Endothelial cell of umbilical vein (primary cell): ENCODE measurements at regions not wholly inside any gene's neighbourhood (a gene's known extent, or its start where the extent isn't known, plus 50 kb on each side); places are given as distances from the start of the nearest gene placed in this dataset.

Source experiments
- BruUV-seq: library from RNA; stranded (reverse); fragments of 400-500 nt; replicated peaks from 2 replicates; lab custom pipeline; 2021; lab: Mats Ljungman, UMichigan
- CTCF ChIA-PET: fragments of 300-600, 350-600 bp; sonication (Branson Sonifier 250); formaldehyde crosslinking; loops from one replicate; lab custom pipeline; 2021; ENCODE audit warnings: antibody characterized with exemption, inconsistent platforms; lab: Charles Lee
- POLR2A ChIA-PET: fragments of 300-600, 350-600 bp; sonication (Branson Sonifier 250); formaldehyde crosslinking; loops from one replicate; lab custom pipeline; 2021; ENCODE audit warnings: antibody characterized with exemption, inconsistent platforms; lab: Charles Lee
- DNase-seq: peaks from one replicate; pipeline ENCODE4 v3.0.0-alpha.2; 2011; ENCODE audit warnings: low read depth, low spot score
- FAIRE-seq: peaks from 2 replicates; lab custom pipeline; 2011; peaks lifted over from hg19 to GRCh38; lab: Jason Lieb, UNC
- H2AFZ ChIP-seq: 2 replicates; pipeline ENCODE4 v1.6.0; 2012; ENCODE audit warnings: low read depth, low read length, control low read depth, inconsistent platforms
- H3K27ac ChIP-seq: 2 replicates; pipeline ENCODE4 v1.5.1; 2011; ENCODE audit warnings: low read depth, mild to moderate bottlenecking, control low read depth, low read length, moderate library complexity; ENCODE audit not compliant: insufficient read depth
- H3K27me3 ChIP-seq, 2 experiments: 2 replicates each; pipeline versions ENCODE4 v1.6.0 to v1.6.1; 2011; ENCODE audit warnings: low read length in 2 of 2, mixed read lengths in 1 of 2; ENCODE audit not compliant: control insufficient read depth in 2 of 2, insufficient read depth in 2 of 2
- H3K36me3 ChIP-seq, 2 experiments: 2 replicates in 1 of 2; 3 replicates in 1 of 2; pipeline ENCODE4 v1.5.1; 2011; ENCODE audit warnings: low read length in 2 of 2, mild to moderate bottlenecking in 1 of 2, moderate library complexity in 1 of 2; ENCODE audit not compliant: control insufficient read depth in 2 of 2, insufficient read depth in 2 of 2; ENCODE audit errors: extremely low read depth in 1 of 2
- H3K4me1 ChIP-seq: 3 replicates; pipeline ENCODE4 v1.5.1; 2011; ENCODE audit warnings: mild to moderate bottlenecking, low read length; ENCODE audit not compliant: control insufficient read depth, insufficient read depth; ENCODE audit errors: extremely low read depth
- H3K4me2 ChIP-seq: 2 replicates; pipeline ENCODE4 v1.6.1; 2011; ENCODE audit warnings: low read length, control low read depth, mixed read lengths; ENCODE audit not compliant: insufficient read depth
- H3K4me3 ChIP-seq, 3 experiments: fragments of 200-600 bp in 1 of 3; sonication (generic), shearing (Covaris generic) in 1 of 3; replicated peaks in 1 of 3; 2 replicates each; pipeline ENCODE4 v1.5.1; 2011 to 2016; ENCODE audit warnings: control low read depth in 3 of 3, low read length in 3 of 3, mild to moderate bottlenecking in 2 of 3, inconsistent platforms in 1 of 3, low read depth in 1 of 3, moderate library complexity in 1 of 3; ENCODE audit not compliant: insufficient read depth in 1 of 3
- H3K79me2 ChIP-seq: 2 replicates; pipeline ENCODE4 v1.6.0; 2012; ENCODE audit warnings: low read length, inconsistent platforms; ENCODE audit not compliant: control insufficient read depth, insufficient read depth
- H3K9ac ChIP-seq: replicated peaks from 2 replicates; pipeline ENCODE3; 2011; ENCODE audit warnings: low read length, control low read depth; ENCODE audit not compliant: insufficient read depth; ENCODE audit errors: extremely low read depth
- H3K9me1 ChIP-seq: replicated peaks from 3 replicates; pipeline ENCODE4 v1.6.0; 2011; ENCODE audit warnings: mild to moderate bottlenecking, low read length; ENCODE audit not compliant: control insufficient read depth, insufficient read depth; ENCODE audit errors: extremely low read depth
- H3K9me3 ChIP-seq: replicated peaks from 2 replicates; pipeline ENCODE4 v1.5.1; 2012; ENCODE audit warnings: low read length, inconsistent platforms; ENCODE audit not compliant: control insufficient read depth, insufficient read depth
- H4K20me1 ChIP-seq: replicated peaks from 2 replicates; pipeline ENCODE3; 2011; ENCODE audit warnings: mild to moderate bottlenecking, low read length; ENCODE audit not compliant: control insufficient read depth, insufficient read depth; ENCODE audit errors: extremely low read depth
- EZH2 ChIP-seq: IDR thresholded peaks from 2 replicates; pipeline ENCODE4 v1.6.1; 2012; ENCODE audit warnings: borderline replicate concordance, low read depth, mild to moderate bottlenecking, moderate library complexity, low read length, inconsistent platforms; ENCODE audit not compliant: severe bottlenecking
- FOS ChIP-seq: IDR thresholded peaks from 2 replicates; pipeline ENCODE4 v1.6.1; 2011; ENCODE audit warnings: mild to moderate bottlenecking, low read length, moderate library complexity, borderline replicate concordance; ENCODE audit not compliant: insufficient read depth
- GATA2 ChIP-seq: IDR thresholded peaks from 2 replicates; pipeline ENCODE4 v1.7.0; 2011; ENCODE audit warnings: low read depth, mild to moderate bottlenecking, moderate library complexity, mixed read lengths, low read length; ENCODE audit not compliant: insufficient read length, insufficient read depth
- JUN ChIP-seq: IDR thresholded peaks from 2 replicates; pipeline ENCODE4 v1.6.1; 2011; ENCODE audit warnings: borderline replicate concordance, low read depth; ENCODE audit not compliant: insufficient read length, insufficient read depth
- MYC ChIP-seq: IDR thresholded peaks from one replicate; pipeline ENCODE4 v1.6.1; 2011; ENCODE audit warnings: mild to moderate bottlenecking, low read depth, low read length
- POLR2A ChIP-seq: IDR thresholded peaks from 2 replicates; pipeline ENCODE4 v1.6.1; 2012; ENCODE audit warnings: low read depth, mild to moderate bottlenecking, control low read depth, low read length
- POLR2AphosphoS5 ChIP-seq: IDR thresholded peaks from 2 replicates; pipeline ENCODE4 v1.6.1; 2012; ENCODE audit warnings: low read depth, mild to moderate bottlenecking, control low read depth, low read length, moderate library complexity; ENCODE audit not compliant: insufficient read depth
- dilution Hi-C: fragments of 300-500 bp; cut with MboI; formaldehyde crosslinking; loops from one replicate; pipeline ENCODE4 v1.15.0; 2019; ENCODE audit warnings: low sequenced_read_pairs; ENCODE audit not compliant: extremely low pct_ligation_motif_present
- intact Hi-C: fragments of 100-400 bp; cut with micrococcal nuclease; formaldehyde crosslinking; loops from one replicate; pipeline ENCODE4 v1.10.0; 2022
- TF ChIP-seq, protein P1 (sequence below): IDR thresholded peaks from 2 replicates; pipeline ENCODE4 v1.6.1; 2011; ENCODE audit not compliant: insufficient read depth, insufficient read length
- TF ChIP-seq, protein P2 (sequence below), 2 donors: IDR thresholded peaks; 1 replicate in 1 of 2; 2 replicates in 1 of 2; pipeline ENCODE4 v1.5.1; 2011; ENCODE audit warnings: low read length in 2 of 2, mild to moderate bottlenecking in 2 of 2, moderate library complexity in 2 of 2, control low read depth in 1 of 2, inconsistent platforms in 1 of 2, low read depth in 1 of 2; ENCODE audit not compliant: insufficient read depth in 1 of 2; ENCODE audit errors: extremely low read depth in 1 of 2

DNA sequence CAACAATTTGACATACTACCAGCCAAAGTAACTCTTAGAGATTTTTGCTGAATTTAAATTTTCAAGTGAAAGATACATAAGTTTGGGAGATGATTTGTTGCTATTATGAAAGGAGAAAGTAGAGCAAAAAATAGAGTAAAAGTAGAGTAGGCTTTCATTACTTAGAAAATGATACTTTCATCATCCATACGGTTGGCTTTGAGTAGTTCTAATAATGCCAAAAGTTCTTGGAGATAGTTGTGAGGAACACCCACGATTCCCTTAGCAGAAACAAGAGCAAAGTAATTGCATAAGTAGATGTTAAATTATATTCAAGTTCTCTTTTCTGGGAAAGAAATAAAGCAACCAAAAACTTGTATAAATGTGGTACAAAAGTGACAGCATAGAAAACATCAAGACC is 95.0 kb upstream of the VAV3 start:
- no peak for TF ChIP-seq POLR2A
- TF ChIP-seq, protein P1, sequence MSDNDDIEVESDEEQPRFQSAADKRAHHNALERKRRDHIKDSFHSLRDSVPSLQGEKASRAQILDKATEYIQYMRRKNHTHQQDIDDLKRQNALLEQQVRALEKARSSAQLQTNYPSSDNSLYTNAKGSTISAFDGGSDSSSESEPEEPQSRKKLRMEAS = no peak
- no peak for TF ChIP-seq JUN
- no peak for TF ChIP-seq EZH2
- no peak for TF ChIP-seq MYC
- TF ChIP-seq FOS = no peak
- no peak for TF ChIP-seq GATA2
- TF ChIP-seq, protein P2, sequence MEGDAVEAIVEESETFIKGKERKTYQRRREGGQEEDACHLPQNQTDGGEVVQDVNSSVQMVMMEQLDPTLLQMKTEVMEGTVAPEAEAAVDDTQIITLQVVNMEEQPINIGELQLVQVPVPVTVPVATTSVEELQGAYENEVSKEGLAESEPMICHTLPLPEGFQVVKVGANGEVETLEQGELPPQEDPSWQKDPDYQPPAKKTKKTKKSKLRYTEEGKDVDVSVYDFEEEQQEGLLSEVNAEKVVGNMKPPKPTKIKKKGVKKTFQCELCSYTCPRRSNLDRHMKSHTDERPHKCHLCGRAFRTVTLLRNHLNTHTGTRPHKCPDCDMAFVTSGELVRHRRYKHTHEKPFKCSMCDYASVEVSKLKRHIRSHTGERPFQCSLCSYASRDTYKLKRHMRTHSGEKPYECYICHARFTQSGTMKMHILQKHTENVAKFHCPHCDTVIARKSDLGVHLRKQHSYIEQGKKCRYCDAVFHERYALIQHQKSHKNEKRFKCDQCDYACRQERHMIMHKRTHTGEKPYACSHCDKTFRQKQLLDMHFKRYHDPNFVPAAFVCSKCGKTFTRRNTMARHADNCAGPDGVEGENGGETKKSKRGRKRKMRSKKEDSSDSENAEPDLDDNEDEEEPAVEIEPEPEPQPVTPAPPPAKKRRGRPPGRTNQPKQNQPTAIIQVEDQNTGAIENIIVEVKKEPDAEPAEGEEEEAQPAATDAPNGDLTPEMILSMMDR (IDR thresholded peaks at IDR 0.05; ENCODE audit: extremely low read depth in 1 of 2, insufficient read depth in 1 of 2, low read depth in 1 of 2, low read length in 2 of 2) = no peak
- TF ChIP-seq POLR2AphosphoS5 = no peak
- no peaks in the 10 kb centered on the region for H3K4me1 ChIP-seq

More for the DNA sequence above, 95.0 kb upstream of the VAV3 start:
- Histone ChIP-seq H3K9ac (no peak overlapping the region), H3K36me3 (no peaks in the 10 kb centered on the region), H3K27me3 (no peaks in the 10 kb centered on the region), H4K20me1 (no peaks in the 10 kb centered on the region), H3K9me3 (no peaks in the 10 kb centered on the region), H3K4me2 (no peak overlapping the region), H3K27ac (no peak overlapping the region), H2AFZ (no peak overlapping the region), H3K79me2 (no peaks in the 10 kb centered on the region), H3K4me3 (no peak overlapping the region), H3K9me1 (no peaks in the 10 kb centered on the region)
- intact Hi-C loops (no loop called here), dilution Hi-C loops (no loop called here)
- no peak for FAIRE-seq
- BruUV-seq = no TSS peak
- ChIA-PET POLR2A (no interaction called here), CTCF (no interaction called here)
- no peak for DNase-seq
